ENCODE measurements at regions not wholly inside any gene's neighbourhood (a gene's known extent, or its start where the extent isn't known, plus 50 kb on each side); places are given as distances from the start of the nearest gene placed in this dataset.

DNA sequence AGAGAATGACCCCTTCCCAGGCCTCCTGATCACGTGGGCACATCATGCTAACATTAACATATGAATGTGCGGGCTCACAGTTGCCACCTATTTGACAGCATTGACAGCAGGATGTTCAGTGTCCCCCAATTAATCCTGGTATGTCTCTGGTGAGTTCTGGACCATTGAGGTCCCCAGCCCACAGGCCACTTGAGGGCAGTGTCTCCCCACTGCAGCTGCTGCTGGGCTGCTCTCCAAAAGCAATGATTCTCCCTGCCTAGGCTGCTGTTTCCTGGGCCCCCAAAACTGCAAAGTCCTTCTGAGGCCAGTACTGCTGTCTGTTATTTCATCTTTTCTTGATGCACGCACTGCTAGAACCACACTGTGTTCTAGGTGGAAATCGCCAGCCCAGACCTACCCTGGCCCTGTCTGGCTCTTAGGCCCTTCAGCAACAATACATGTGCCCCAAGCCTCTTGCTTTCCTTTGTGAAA, 52.7 kb upstream of the MAPK4 start:
- Histone ChIP-seq H3K4me1 (no peaks in the 10 kb centered on the region), H3K36me3 (no peaks in the 10 kb centered on the region), H3K4me3 (no peak overlapping the region), H3K27me3 (no peaks in the 10 kb centered on the region), H3K27ac (no peak overlapping the region), H3K9me3 (no peaks in the 10 kb centered on the region)
- WGBS, 2 donors, result 36 to 50% methylated on average over 4 of the region's 4 CpGs
- TF ChIP-seq EP300 (IDR thresholded peaks at IDR 0.05), result no peak
- TF ChIP-seq, protein P1, sequence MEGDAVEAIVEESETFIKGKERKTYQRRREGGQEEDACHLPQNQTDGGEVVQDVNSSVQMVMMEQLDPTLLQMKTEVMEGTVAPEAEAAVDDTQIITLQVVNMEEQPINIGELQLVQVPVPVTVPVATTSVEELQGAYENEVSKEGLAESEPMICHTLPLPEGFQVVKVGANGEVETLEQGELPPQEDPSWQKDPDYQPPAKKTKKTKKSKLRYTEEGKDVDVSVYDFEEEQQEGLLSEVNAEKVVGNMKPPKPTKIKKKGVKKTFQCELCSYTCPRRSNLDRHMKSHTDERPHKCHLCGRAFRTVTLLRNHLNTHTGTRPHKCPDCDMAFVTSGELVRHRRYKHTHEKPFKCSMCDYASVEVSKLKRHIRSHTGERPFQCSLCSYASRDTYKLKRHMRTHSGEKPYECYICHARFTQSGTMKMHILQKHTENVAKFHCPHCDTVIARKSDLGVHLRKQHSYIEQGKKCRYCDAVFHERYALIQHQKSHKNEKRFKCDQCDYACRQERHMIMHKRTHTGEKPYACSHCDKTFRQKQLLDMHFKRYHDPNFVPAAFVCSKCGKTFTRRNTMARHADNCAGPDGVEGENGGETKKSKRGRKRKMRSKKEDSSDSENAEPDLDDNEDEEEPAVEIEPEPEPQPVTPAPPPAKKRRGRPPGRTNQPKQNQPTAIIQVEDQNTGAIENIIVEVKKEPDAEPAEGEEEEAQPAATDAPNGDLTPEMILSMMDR (IDR thresholded peaks at IDR 0.05), result peak; percentile 18 to 59 (median 43)
- DNase-seq (ENCODE audit: low spot score in 2 of 2), result peak in 1 of 2 donors; percentile 21

DNA sequence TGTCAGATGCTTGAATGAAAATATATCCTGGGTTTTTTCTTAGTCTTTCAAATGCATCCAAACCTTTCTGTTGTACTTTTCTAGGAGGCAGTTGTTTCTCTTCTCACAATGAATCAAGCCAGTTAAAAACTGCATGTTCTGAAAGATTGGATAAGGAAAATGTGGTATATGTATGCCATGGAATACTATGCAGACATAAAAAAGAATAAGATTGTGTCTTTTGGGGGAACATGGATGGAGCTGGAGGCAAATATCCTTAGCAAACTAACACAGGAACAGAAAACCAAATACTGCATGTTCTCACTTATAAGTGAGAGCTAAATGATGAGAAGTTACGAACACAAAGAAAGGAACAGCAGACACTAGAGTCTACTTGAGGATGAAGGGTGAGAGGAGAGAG, 51.7 kb upstream of the MAPK4 start:
- Histone ChIP-seq H3K4me3 (no peak overlapping the region), H3K27me3 (no peaks in the 10 kb centered on the region), H3K27ac (no peak overlapping the region), H3K4me1 (no peaks in the 10 kb centered on the region), H3K9me3 (no peaks in the 10 kb centered on the region), H3K36me3 (no peaks in the 10 kb centered on the region)
- TF ChIP-seq POLR2A (IDR thresholded peaks at IDR 0.05), result no peak
- TF ChIP-seq EP300 (IDR thresholded peaks at IDR 0.05), result no peak
- TF ChIP-seq, protein P1 (IDR thresholded peaks at IDR 0.05), result no peak
- DNase-seq (ENCODE audit: low spot score in 2 of 2), result no peak
- WGBS, 2 donors, result 97 to 100% methylated on average over 1 of the region's 1 CpG

DNA sequence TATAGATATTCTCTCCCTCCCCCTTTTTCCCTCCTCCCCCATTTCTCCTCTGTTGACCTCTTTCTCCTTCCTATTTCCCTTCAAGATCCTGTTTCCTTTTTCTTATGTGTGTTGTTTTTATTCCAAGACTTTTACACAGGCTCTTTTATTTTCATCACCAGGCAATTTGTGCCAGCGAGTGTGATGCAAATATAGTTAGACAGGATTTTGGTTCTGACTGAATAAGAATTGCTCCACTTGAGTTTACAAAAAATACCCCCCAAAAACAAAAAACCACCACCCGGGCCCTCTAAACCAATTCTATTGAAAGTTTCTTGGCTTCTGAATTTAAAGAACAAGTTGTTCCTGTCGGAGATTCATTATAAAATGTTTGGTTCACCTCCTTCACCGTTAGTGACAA, 50.9 kb upstream of the MAPK4 start:
- no peak for DNase-seq (ENCODE audit: low spot score in 2 of 2)
- 48 to 57% methylated on average over 4 of the region's 4 CpGs for WGBS, 2 donors
- Histone ChIP-seq H3K36me3 (no peaks in the 10 kb centered on the region), H3K27me3 (no peaks in the 10 kb centered on the region), H3K4me1 (no peaks in the 10 kb centered on the region), H3K27ac (no peak overlapping the region), H3K9me3 (no peaks in the 10 kb centered on the region), H3K4me3 (no peak overlapping the region)
- TF ChIP-seq, protein P1 (IDR thresholded peaks at IDR 0.05), result no peak
- TF ChIP-seq EP300 (IDR thresholded peaks at IDR 0.05) (no peak), POLR2A (IDR thresholded peaks at IDR 0.05) (no peak)

All from tibial nerve (tissue), 4 donors.